Natural killer cell treated with Interleukin-12 subunit alpha and Interleukin-12 subunit beta and Interleukin-15 and Interleukin-18, amount 100 ng/mL, for 72 hours (primary cell): ENCODE measurements at regions not wholly inside any gene's neighbourhood (a gene's known extent, or its start where the extent isn't known, plus 50 kb on each side); places are given as distances from the start of the nearest gene placed in this dataset.
A peak's percentile ranks its signal among the peaks of the same experiment; 100 is the strongest.

ENCODE experiments used
- ATAC-seq, 2 donors: fragments of 150-1000 bp; cut with Tn5 transposase in 1 of 2; sonication (Bioruptor Pico), chemical (Tn5 transposase) in 1 of 2; 2 replicates each; pipeline ENCODE4 v1.10.0; 2021
- DNase-seq: peaks from one replicate; pipeline ENCODE4 v3.0.0; 2022; ENCODE audit warnings: low spot score
- H3K27ac Mint-ChIP-seq, 2 donors: 1 replicate in 1 of 2; 2 replicates in 1 of 2; pipeline ENCODE4 v1.8.0; 2022; ENCODE audit warnings: mixed read lengths in 2 of 2, mild to moderate bottlenecking in 1 of 2, moderate library complexity in 1 of 2
- H3K27me3 Mint-ChIP-seq, 2 donors: 1 replicate in 1 of 2; 2 replicates in 1 of 2; pipeline ENCODE4 v1.8.0; 2022; ENCODE audit warnings: mixed read lengths in 2 of 2
- H3K36me3 Mint-ChIP-seq: one replicate; pipeline ENCODE4 v1.8.0; 2022; ENCODE audit warnings: mixed read lengths
- H3K4me1 Mint-ChIP-seq, 2 donors: 1 replicate in 1 of 2; 2 replicates in 1 of 2; pipeline ENCODE4 v1.8.0; 2022; ENCODE audit warnings: low read depth in 2 of 2, mixed read lengths in 2 of 2, mild to moderate bottlenecking in 1 of 2
- H3K4me3 Mint-ChIP-seq: one replicate; pipeline ENCODE4 v1.8.0; 2022; ENCODE audit warnings: mixed read lengths
- H3K9me3 Mint-ChIP-seq: 2 replicates; pipeline ENCODE4 v1.8.0; 2022; ENCODE audit warnings: mixed read lengths

GRCh38 chr1:75984781-75985180 is 52.6 kb upstream of the ASB17 start:
- Mint-ChIP-seq H3K27ac (no peak overlapping the region), H3K4me3 (no peak overlapping the region), H3K4me1 (no peaks in the 10 kb centered on the region), H3K36me3 (no peaks in the 10 kb centered on the region), H3K27me3 (peaks cover 0 to 2% of the 10 kb centered on the region in 2 donors), H3K9me3 (peaks cover 8% of the 10 kb centered on the region)
- DNase-seq: no peak
- ATAC-seq: peak in 1 of 2 donors; percentile 43

DNA sequence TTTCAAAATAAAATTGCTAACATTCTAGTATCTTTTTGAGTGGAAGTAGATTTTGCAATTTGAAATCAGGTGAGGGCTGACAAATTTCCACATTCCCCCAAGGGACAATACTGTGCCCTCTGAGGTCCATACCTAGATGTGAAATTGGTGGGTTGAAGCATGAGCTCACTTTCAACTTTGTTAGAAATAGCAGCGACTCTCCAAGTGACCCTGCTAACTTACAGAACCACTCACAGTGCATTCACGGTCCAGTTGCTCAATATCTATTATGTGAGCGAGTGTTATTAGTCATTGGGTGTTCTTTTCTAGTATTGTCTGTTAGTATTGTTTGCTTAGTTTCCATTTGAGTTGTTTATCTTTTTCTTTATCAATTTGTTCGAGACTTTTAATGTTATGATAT is 53.6 kb upstream of the ASB17 start:
- H3K9me3 Mint-ChIP-seq: peaks cover 8% of the 10 kb centered on the region
- no peaks in the 10 kb centered on the region for H3K36me3 Mint-ChIP-seq
- DNase-seq: no peak
- no peak for ATAC-seq
- peaks cover 0 to 2% of the 10 kb centered on the region in 2 donors for H3K27me3 Mint-ChIP-seq
- H3K4me3 Mint-ChIP-seq: no peak overlapping the region
- H3K27ac Mint-ChIP-seq: no peak overlapping the region
- no peaks in the 10 kb centered on the region for H3K4me1 Mint-ChIP-seq

DNA sequence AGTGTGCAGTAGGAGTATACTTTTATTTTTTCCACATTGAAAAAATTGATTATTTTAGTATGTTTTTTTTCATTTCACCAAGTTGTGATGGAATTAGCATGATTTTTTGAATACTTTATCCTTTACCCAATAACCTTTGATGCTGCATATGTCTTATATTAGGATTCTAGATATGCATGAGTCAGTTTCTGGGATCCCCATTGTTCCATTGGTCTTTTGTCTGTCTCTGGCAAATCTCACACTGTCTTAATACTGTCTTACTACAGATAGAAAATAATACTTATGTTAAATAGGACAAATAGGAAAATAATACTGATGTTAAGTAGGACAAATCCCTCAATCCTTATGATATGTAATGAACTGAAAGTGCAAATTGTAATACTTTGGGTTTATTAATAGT is 54.3 kb upstream of the ASB17 start:
- DNase-seq (no peak), ATAC-seq (no peak)
- Mint-ChIP-seq H3K4me3 (no peak overlapping the region), H3K4me1 (no peaks in the 10 kb centered on the region), H3K36me3 (no peaks in the 10 kb centered on the region), H3K27ac (no peak overlapping the region), H3K27me3 (peaks cover 0 to 2% of the 10 kb centered on the region in 2 donors), H3K9me3 (peaks cover 8% of the 10 kb centered on the region)

DNA sequence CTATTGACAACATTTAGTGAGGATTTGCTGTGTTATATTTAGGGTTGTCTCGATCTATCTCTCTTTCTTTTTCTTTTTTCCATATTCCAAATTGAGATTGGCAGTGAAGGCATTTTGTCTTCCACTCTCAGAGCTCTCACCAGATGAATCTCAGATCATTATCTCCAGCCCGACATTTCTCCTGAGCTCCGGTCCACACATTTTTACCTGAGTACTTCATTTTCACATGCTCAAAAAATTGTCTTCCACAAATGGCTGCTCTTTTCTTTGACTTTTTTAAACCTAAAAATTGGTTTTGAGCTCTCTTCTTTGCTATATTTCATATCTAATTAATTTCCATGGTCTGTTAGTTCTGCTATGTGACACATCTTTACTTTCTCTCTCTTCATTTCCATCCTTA is 56.9 kb upstream of the ASB17 start:
- H3K27ac Mint-ChIP-seq: no peak overlapping the region
- no peak overlapping the region for H3K4me3 Mint-ChIP-seq
- ATAC-seq: no peak
- H3K9me3 Mint-ChIP-seq: peaks cover 4% of the 10 kb centered on the region
- H3K27me3 Mint-ChIP-seq: no peaks in the 10 kb centered on the region
- H3K36me3 Mint-ChIP-seq: no peaks in the 10 kb centered on the region
- no peak for DNase-seq
- H3K4me1 Mint-ChIP-seq: no peaks in the 10 kb centered on the region

DNA sequence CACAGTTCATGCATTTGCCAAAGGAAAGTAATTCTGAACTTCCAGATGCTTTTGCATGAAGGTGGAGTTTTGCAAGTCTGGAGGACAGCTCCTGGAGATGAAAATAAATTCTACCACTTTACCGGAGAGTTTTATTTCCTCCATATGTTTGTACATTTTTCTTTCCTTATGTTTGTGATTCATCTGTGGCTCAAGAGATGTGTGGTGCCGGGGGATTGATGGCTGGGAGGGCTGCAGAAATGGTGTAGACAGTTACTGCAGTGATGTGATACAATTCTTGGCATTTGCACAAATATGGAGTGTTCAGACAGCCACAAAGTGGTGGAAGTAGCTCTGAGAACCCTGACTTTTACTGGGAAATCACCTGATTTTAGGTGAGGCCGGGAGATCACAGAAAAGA is 58.5 kb upstream of the ASB17 start:
- Mint-ChIP-seq H3K4me1 (no peaks in the 10 kb centered on the region), H3K27me3 (no peaks in the 10 kb centered on the region)
- no peak for ATAC-seq

GRCh38 chr1:75991497-75992114 is 59.4 kb upstream of the ASB17 start:
- DNase-seq: no peak
- Mint-ChIP-seq H3K27me3 (no peaks in the 10 kb centered on the region), H3K9me3 (no peaks in the 10 kb centered on the region), H3K36me3 (no peaks in the 10 kb centered on the region), H3K4me1 (no peaks in the 10 kb centered on the region), H3K4me3 (no peak overlapping the region), H3K27ac (no peak overlapping the region)
- ATAC-seq: peak in 1 of 2 donors; percentile 65

More for the DNA sequence above, 58.5 kb upstream of the ASB17 start:
- Mint-ChIP-seq H3K9me3 (no peaks in the 10 kb centered on the region), H3K36me3 (no peaks in the 10 kb centered on the region), H3K27ac (no peak overlapping the region), H3K4me3 (no peak overlapping the region)
- DNase-seq: no peak

DNA sequence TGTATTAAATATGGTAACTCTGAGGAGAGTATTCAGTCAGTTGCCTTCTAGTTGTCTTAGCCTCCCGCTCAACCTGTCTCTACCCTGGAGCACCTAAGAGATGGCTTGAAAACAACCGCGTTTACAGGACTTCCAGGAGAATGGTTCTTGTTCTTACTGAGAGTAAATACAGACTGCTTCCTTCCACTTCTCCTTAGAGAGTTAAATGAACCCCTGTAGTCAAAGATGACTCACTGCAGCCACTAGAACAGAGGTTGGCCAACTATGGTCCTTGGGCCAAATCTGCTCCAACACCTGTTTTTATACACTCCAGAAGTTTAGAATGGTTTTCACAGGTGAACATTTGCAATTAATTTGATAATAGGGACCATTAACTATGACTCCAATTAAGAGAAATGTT is 60.1 kb upstream of the ASB17 start:
- no peak overlapping the region for H3K4me3 Mint-ChIP-seq
- no peaks in the 10 kb centered on the region for H3K27me3 Mint-ChIP-seq
- no peak overlapping the region for H3K27ac Mint-ChIP-seq
- DNase-seq (no peak), ATAC-seq (no peak)
- H3K36me3 Mint-ChIP-seq: no peaks in the 10 kb centered on the region
- H3K4me1 Mint-ChIP-seq: no peaks in the 10 kb centered on the region
- H3K9me3 Mint-ChIP-seq: no peaks in the 10 kb centered on the region

GRCh38 chr1:75993661-75994060 is 61.5 kb upstream of the ASB17 start:
- Mint-ChIP-seq H3K9me3 (no peaks in the 10 kb centered on the region), H3K4me3 (no peak overlapping the region), H3K27me3 (no peaks in the 10 kb centered on the region), H3K27ac (no peak overlapping the region), H3K4me1 (no peaks in the 10 kb centered on the region), H3K36me3 (no peaks in the 10 kb centered on the region)
- ATAC-seq: no peak
- DNase-seq: no peak

DNA sequence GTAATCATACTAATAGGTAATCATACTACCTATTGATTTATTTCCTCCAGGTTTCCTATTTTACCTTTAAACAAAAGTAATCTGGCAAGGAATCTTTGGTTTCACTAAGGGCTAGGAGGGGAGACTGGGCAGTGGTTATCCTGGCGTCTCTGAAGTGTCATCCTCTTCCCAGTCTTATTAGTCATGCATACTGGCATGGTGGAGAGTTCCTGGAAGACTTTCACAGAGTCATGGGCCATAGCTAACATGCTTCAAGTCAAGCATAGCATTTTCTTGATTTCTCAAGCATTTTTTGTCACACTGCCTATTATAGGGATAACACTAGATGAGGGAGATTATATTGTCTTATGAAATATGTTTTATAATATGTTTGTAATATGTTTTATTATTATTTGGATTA is 64.0 kb upstream of the ASB17 start:
- H3K9me3 Mint-ChIP-seq: peaks cover 4% of the 10 kb centered on the region
- ATAC-seq: no peak
- H3K27ac Mint-ChIP-seq: no peak overlapping the region
- no peaks in the 10 kb centered on the region for H3K36me3 Mint-ChIP-seq
- no peak overlapping the region for H3K4me3 Mint-ChIP-seq
- peaks cover 0 to 6% of the 10 kb centered on the region in 2 donors for H3K27me3 Mint-ChIP-seq
- no peaks in the 10 kb centered on the region for H3K4me1 Mint-ChIP-seq
- DNase-seq: no peak

DNA sequence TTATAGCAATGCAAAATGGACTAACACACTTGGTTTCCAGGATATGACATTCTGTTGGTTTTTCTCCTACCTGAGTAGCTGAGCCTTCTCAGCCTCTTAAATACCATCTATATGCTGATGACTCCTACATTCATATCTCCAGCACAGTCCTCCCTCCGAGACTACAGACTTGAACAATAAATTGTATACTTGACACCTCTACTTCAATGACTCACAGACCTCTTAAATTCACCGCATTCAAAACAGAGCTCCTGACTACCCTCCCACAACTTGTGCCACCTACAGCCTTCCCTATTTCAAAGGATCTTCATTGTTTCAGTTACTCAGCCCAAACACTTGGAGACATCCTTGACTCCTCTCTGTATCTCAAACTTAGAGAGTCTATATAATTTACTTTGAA is 66.8 kb upstream of the ASB17 start:
- H3K27me3 Mint-ChIP-seq: peaks cover 0 to 13% of the 10 kb centered on the region in 2 donors
- peaks cover 4% of the 10 kb centered on the region for H3K9me3 Mint-ChIP-seq
- ATAC-seq: no peak
- no peaks in the 10 kb centered on the region for H3K4me1 Mint-ChIP-seq
- H3K36me3 Mint-ChIP-seq: no peaks in the 10 kb centered on the region
- no peak for DNase-seq
- no peak overlapping the region for H3K4me3 Mint-ChIP-seq
- no peak overlapping the region for H3K27ac Mint-ChIP-seq

- H3K36me3 Mint-ChIP-seq: no peaks in the 10 kb centered on the region
- DNase-seq: no peak
- no peaks in the 10 kb centered on the region for H3K4me1 Mint-ChIP-seq
- no peak overlapping the region for H3K27ac Mint-ChIP-seq
- peaks cover 0 to 13% of the 10 kb centered on the region in 2 donors for H3K27me3 Mint-ChIP-seq
- H3K4me3 Mint-ChIP-seq: no peak overlapping the region
- ATAC-seq: no peak
- peaks cover 3% of the 10 kb centered on the region for H3K9me3 Mint-ChIP-seq
Observed at GRCh38 chr1:76003946-76004345, 70.6 kb upstream of the ST6GALNAC3 start.

DNA sequence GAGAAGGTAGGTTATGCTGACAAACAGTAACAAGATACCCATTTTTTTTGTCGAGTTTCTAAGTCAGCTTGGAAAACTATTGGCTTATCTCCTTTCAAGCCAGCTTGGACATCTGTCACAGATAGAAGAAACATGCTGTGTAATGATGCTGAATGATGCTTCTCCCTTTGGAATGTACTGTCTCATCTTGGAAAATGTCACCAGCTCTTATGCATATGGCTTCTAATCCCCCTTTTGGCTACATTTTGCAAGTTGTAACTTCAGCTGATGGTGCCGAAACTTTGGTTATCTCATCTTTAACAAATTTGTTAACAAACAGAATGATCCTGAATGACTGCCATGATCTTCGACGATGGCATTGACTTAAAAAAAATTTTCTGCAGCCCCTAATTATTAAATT is 68.8 kb upstream of the ST6GALNAC3 start:
- Mint-ChIP-seq H3K4me3 (no peak overlapping the region), H3K4me1 (no peaks in the 10 kb centered on the region), H3K27me3 (peaks cover 0 to 15% of the 10 kb centered on the region in 2 donors), H3K36me3 (no peaks in the 10 kb centered on the region), H3K27ac (no peak overlapping the region), H3K9me3 (no peaks in the 10 kb centered on the region)
- DNase-seq (no peak), ATAC-seq (no peak)

DNA sequence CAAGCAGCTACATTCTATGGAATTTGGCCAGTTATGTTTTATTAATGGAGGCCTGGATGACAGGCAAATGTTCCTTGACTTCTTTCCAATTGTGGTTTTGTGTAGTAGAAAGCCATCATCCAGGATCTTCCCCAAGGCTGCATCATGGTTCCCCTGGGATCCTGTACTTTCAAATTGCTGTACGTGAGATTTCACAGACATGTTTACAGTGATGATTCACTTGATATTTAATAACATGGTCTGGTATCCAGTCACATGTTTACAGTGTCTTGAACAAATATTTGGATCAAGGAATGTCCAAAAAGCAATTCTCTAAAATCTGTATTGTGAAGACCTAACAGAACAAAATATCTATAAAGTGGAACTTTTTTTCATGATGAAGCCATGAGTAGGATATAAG is 68.3 kb upstream of the ST6GALNAC3 start:
- H3K36me3 Mint-ChIP-seq: no peaks in the 10 kb centered on the region
- no peak for DNase-seq
- no peak overlapping the region for H3K4me3 Mint-ChIP-seq
- no peaks in the 10 kb centered on the region for H3K4me1 Mint-ChIP-seq
- no peak for ATAC-seq
- H3K9me3 Mint-ChIP-seq: no peaks in the 10 kb centered on the region
- H3K27me3 Mint-ChIP-seq: peaks cover 0 to 15% of the 10 kb centered on the region in 2 donors
- no peak overlapping the region for H3K27ac Mint-ChIP-seq

- Mint-ChIP-seq H3K27me3 (peaks cover 0 to 8% of the 10 kb centered on the region in 2 donors), H3K4me1 (no peaks in the 10 kb centered on the region), H3K27ac (no peak overlapping the region), H3K4me3 (no peak overlapping the region), H3K9me3 (no peaks in the 10 kb centered on the region), H3K36me3 (no peaks in the 10 kb centered on the region)
- ATAC-seq (no peak), DNase-seq (no peak)
Observed at GRCh38 chr1:76010802-76011201, 63.7 kb upstream of the ST6GALNAC3 start.
